Suprapubic skin (tissue), 4 donors: ENCODE measurements at regions not wholly inside any gene's neighbourhood (a gene's known extent, or its start where the extent isn't known, plus 50 kb on each side); places are given as distances from the start of the nearest gene placed in this dataset.

Experiments
- DNase-seq, 2 donors: peaks; one replicate each; pipeline ENCODE4 v3.0.0-alpha.2; 2019; ENCODE audit warnings: low spot score in 2 of 2
- H3K27ac ChIP-seq: fragments of 200-600 bp; sonication (generic); one replicate; pipeline ENCODE4 v1.5.1; 2019
- H3K27me3 ChIP-seq: fragments of 200-600 bp; sonication (generic); one replicate; pipeline ENCODE4 v1.5.1; 2019
- H3K36me3 ChIP-seq: fragments of 200-600 bp; sonication (generic); one replicate; pipeline ENCODE4 v1.5.1; 2019
- H3K4me1 ChIP-seq: fragments of 200-600 bp; sonication (generic); one replicate; pipeline ENCODE4 v1.5.1; 2019
- H3K4me3 ChIP-seq: fragments of 200-600 bp; sonication (generic); one replicate; pipeline ENCODE4 v1.5.1; 2019; ENCODE audit warnings: mild to moderate bottlenecking
- H3K9me3 ChIP-seq: fragments of 200-600 bp; sonication (generic); one replicate; pipeline ENCODE4 v1.5.1; 2019
- CTCF ChIP-seq, 2 donors: fragments of 200-600 bp in 1 of 2; fragments of 450-650 bp in 1 of 2; sonication (generic) in 1 of 2; IDR thresholded peaks; one replicate each; pipeline ENCODE4 v1.5.1; 2016 to 2019; ENCODE audit warnings: antibody characterized with exemption in 2 of 2, mild to moderate bottlenecking in 1 of 2, moderate library complexity in 1 of 2
- EP300 ChIP-seq: sonication (generic); formaldehyde crosslinking; IDR thresholded peaks from one replicate; pipeline ENCODE4 v1.6.1; 2017; ENCODE audit warnings: antibody characterized with exemption
- POLR2A ChIP-seq, 2 donors: fragments of 450-650 bp; IDR thresholded peaks; one replicate each; pipeline ENCODE4 v1.6.1; 2017; ENCODE audit warnings: antibody characterized with exemption in 2 of 2, mild to moderate bottlenecking in 2 of 2, moderate library complexity in 2 of 2
- POLR2AphosphoS5 ChIP-seq, 3 donors: sonication (generic); formaldehyde crosslinking; IDR thresholded peaks; one replicate each; pipeline ENCODE4 v1.6.1; 2017; ENCODE audit warnings: antibody characterized with exemption in 3 of 3
- WGBS: methylation state at CpG from one replicate; pipeline ENCODE4 v1.1.5; 2018; 5-methylcytosine and 5-hydroxymethylcytosine counted together

- Histone ChIP-seq H3K4me1 (no peaks in the 10 kb centered on the region), H3K27me3 (no peaks in the 10 kb centered on the region), H3K36me3 (no peaks in the 10 kb centered on the region), H3K9me3 (no peaks in the 10 kb centered on the region), H3K4me3 (no peak overlapping the region), H3K27ac (no peak overlapping the region)
- no peak for TF ChIP-seq CTCF (IDR thresholded peaks at IDR 0.05)
- no peak for TF ChIP-seq EP300
- TF ChIP-seq POLR2AphosphoS5 (IDR thresholded peaks at IDR 0.05), result no peak
- no peak for TF ChIP-seq POLR2A (IDR thresholded peaks at IDR 0.05)
- no peak for DNase-seq
- WGBS, result 51% methylated on average over 3 of the region's 3 CpGs
Measured at GRCh38 chr21:31599013-31599412, 60.5 kb upstream of the SOD1 start.

- DNase-seq, result no peak
- Histone ChIP-seq H3K27me3 (no peaks in the 10 kb centered on the region), H3K27ac (no peak overlapping the region), H3K4me3 (no peak overlapping the region), H3K36me3 (no peaks in the 10 kb centered on the region), H3K4me1 (no peaks in the 10 kb centered on the region), H3K9me3 (no peaks in the 10 kb centered on the region)
- no peak for TF ChIP-seq EP300
- TF ChIP-seq CTCF (IDR thresholded peaks at IDR 0.05), result no peak
- no peak for TF ChIP-seq POLR2AphosphoS5 (IDR thresholded peaks at IDR 0.05)
- no peak for TF ChIP-seq POLR2A (IDR thresholded peaks at IDR 0.05)
- WGBS, result 89% methylated on average over 14 of the region's 14 CpGs
Measured at GRCh38 chr21:31597683-31598082, 61.8 kb upstream of the SOD1 start.

GRCh38 chr21:31596055-31596454 is 63.4 kb upstream of the SOD1 start:
- 95% methylated on average over 8 of the region's 8 CpGs for WGBS
- H3K9me3 ChIP-seq, result no peaks in the 10 kb centered on the region
- H3K4me1 ChIP-seq, result no peaks in the 10 kb centered on the region
- no peak overlapping the region for H3K4me3 ChIP-seq
- H3K27ac ChIP-seq, result no peak overlapping the region
- no peaks in the 10 kb centered on the region for H3K36me3 ChIP-seq
- no peaks in the 10 kb centered on the region for H3K27me3 ChIP-seq
- no peak for DNase-seq
- TF ChIP-seq EP300, result no peak
- no peak for TF ChIP-seq CTCF (IDR thresholded peaks at IDR 0.05)
- no peak for TF ChIP-seq POLR2A (IDR thresholded peaks at IDR 0.05)
- no peak for TF ChIP-seq POLR2AphosphoS5 (IDR thresholded peaks at IDR 0.05)

GRCh38 chr21:31594726-31595125 is 64.8 kb upstream of the SOD1 start:
- no peak overlapping the region for H3K4me3 ChIP-seq
- 98% methylated on average over 6 of the region's 6 CpGs for WGBS
- DNase-seq, result no peak
- TF ChIP-seq EP300 (no peak), POLR2AphosphoS5 (IDR thresholded peaks at IDR 0.05) (no peak), CTCF (IDR thresholded peaks at IDR 0.05) (no peak), POLR2A (IDR thresholded peaks at IDR 0.05) (no peak)
- H3K9me3 ChIP-seq, result no peaks in the 10 kb centered on the region
- no peaks in the 10 kb centered on the region for H3K4me1 ChIP-seq
- H3K36me3 ChIP-seq, result no peaks in the 10 kb centered on the region
- H3K27ac ChIP-seq, result no peak overlapping the region
- H3K27me3 ChIP-seq, result no peaks in the 10 kb centered on the region

GRCh38 chr21:31594279-31594678 is 65.2 kb upstream of the SOD1 start:
- Histone ChIP-seq H3K4me1 (no peaks in the 10 kb centered on the region), H3K27me3 (no peaks in the 10 kb centered on the region), H3K4me3 (no peak overlapping the region), H3K36me3 (no peaks in the 10 kb centered on the region), H3K9me3 (no peaks in the 10 kb centered on the region), H3K27ac (no peak overlapping the region)
- 87% methylated on average over 3 of the region's 3 CpGs for WGBS
- TF ChIP-seq POLR2AphosphoS5 (IDR thresholded peaks at IDR 0.05) (no peak), POLR2A (IDR thresholded peaks at IDR 0.05) (no peak), EP300 (no peak), CTCF (IDR thresholded peaks at IDR 0.05) (no peak)
- DNase-seq, result no peak
